GM23248 (cell line): ENCODE measurements at regions not wholly inside any gene's neighbourhood (a gene's known extent, or its start where the extent isn't known, plus 50 kb on each side); places are given as distances from the start of the nearest gene placed in this dataset.

Experiments used
- EZH2 ChIP-seq: fragments of 200-600 bp; sonication (generic); IDR thresholded peaks from 2 replicates; pipeline ENCODE4 v1.6.1; 2018; ENCODE audit warnings: antibody characterized with exemption, mild to moderate bottlenecking; ENCODE audit not compliant: insufficient read depth, poor library complexity, severe bottlenecking
- EZH2phosphoT487 ChIP-seq: fragments of 200-600 bp; sonication (generic); IDR thresholded peaks from 2 replicates; pipeline ENCODE4 v1.6.1; 2018; ENCODE audit warnings: antibody characterized with exemption, moderate library complexity, mild to moderate bottlenecking, low read depth; ENCODE audit not compliant: insufficient read depth

GRCh38 chr15:34684351-34684750, 70.4 kb downstream of the GJD2 start:
- TF ChIP-seq EZH2 = no peak
- TF ChIP-seq EZH2phosphoT487 = no peak
